Osteoblast (primary cell): ENCODE measurements at regions not wholly inside any gene's neighbourhood (a gene's known extent, or its start where the extent isn't known, plus 50 kb on each side); places are given as distances from the start of the nearest gene placed in this dataset.

ENCODE experiments used
- DNase-seq: peaks from one replicate; pipeline ENCODE4 v3.0.0; 2011; ENCODE audit warnings: low spot score, mixed read lengths; ENCODE audit not compliant: insufficient read length; ENCODE audit errors: missing footprints
- H2AFZ ChIP-seq: 2 replicates; pipeline ENCODE4 v1.6.0; 2011; ENCODE audit warnings: mild to moderate bottlenecking, low read length
- H3K27ac ChIP-seq: 2 replicates; pipeline ENCODE4 v1.5.1; 2011; ENCODE audit warnings: mild to moderate bottlenecking, low read depth, low read length, moderate library complexity
- H3K27me3 ChIP-seq: 2 replicates; pipeline ENCODE4 v1.6.0; 2012; ENCODE audit warnings: mild to moderate bottlenecking, control low read depth, inconsistent platforms, low read length, moderate library complexity; ENCODE audit not compliant: insufficient read depth
- H3K36me3 ChIP-seq: 2 replicates; pipeline ENCODE4 v1.5.1; 2011; ENCODE audit warnings: mild to moderate bottlenecking, low read length, control low read depth, moderate library complexity; ENCODE audit not compliant: insufficient read depth
- H3K4me1 ChIP-seq: 2 replicates; pipeline ENCODE4 v1.5.1; 2011; ENCODE audit warnings: mild to moderate bottlenecking, low read length, control low read depth, moderate library complexity; ENCODE audit not compliant: insufficient read depth
- H3K4me2 ChIP-seq: 2 replicates; pipeline ENCODE4 v1.6.0; 2011; ENCODE audit warnings: mild to moderate bottlenecking, low read length; ENCODE audit not compliant: insufficient read depth
- H3K4me3 ChIP-seq: fragments of 200-600 bp; sonication (generic); 3 replicates; pipeline ENCODE4 v1.5.1; 2012; ENCODE audit warnings: mild to moderate bottlenecking, low read length, inconsistent platforms; ENCODE audit not compliant: insufficient read depth
- H3K79me2 ChIP-seq: 2 replicates; pipeline ENCODE4 v1.6.0; 2012; ENCODE audit warnings: mild to moderate bottlenecking, low read length, control low read depth, inconsistent platforms; ENCODE audit not compliant: insufficient read depth
- H3K9me3 ChIP-seq: 2 replicates; pipeline ENCODE4 v1.5.1; 2011; ENCODE audit warnings: low read depth, low read length, control low read depth
- H4K20me1 ChIP-seq: 2 replicates; pipeline ENCODE4 v1.6.0; 2012; ENCODE audit warnings: mild to moderate bottlenecking, low read length, control low read depth; ENCODE audit not compliant: insufficient read depth
- CTCF ChIP-seq: IDR thresholded peaks from 2 replicates; pipeline ENCODE4 v1.5.1; 2011; ENCODE audit warnings: mild to moderate bottlenecking, low read depth, low read length, moderate library complexity; ENCODE audit errors: extremely low read depth

- TF ChIP-seq CTCF = no peak
- no peaks in the 10 kb centered on the region for H3K79me2 ChIP-seq
- no peaks in the 10 kb centered on the region for H3K27me3 ChIP-seq
- H4K20me1 ChIP-seq = no peaks in the 10 kb centered on the region
- no peak overlapping the region for H3K4me2 ChIP-seq
- no peaks in the 10 kb centered on the region for H3K4me1 ChIP-seq
- H3K9me3 ChIP-seq = no peaks in the 10 kb centered on the region
- no peaks in the 10 kb centered on the region for H3K36me3 ChIP-seq
- DNase-seq = no peak
- no peak overlapping the region for H3K4me3 ChIP-seq
- H3K27ac ChIP-seq = no peak overlapping the region
- H2AFZ ChIP-seq = no peak overlapping the region
Measured at GRCh38 chr4:75249739-75250138, 264.5 kb downstream of the RCHY1 start.

GRCh38 chr4:75248770-75249407 is 265.3 kb downstream of the RCHY1 start:
- no peaks in the 10 kb centered on the region for H3K9me3 ChIP-seq
- DNase-seq = no peak
- H3K79me2 ChIP-seq = no peaks in the 10 kb centered on the region
- H3K4me1 ChIP-seq = no peaks in the 10 kb centered on the region
- no peak overlapping the region for H2AFZ ChIP-seq
- no peaks in the 10 kb centered on the region for H4K20me1 ChIP-seq
- no peak overlapping the region for H3K27ac ChIP-seq
- no peak overlapping the region for H3K4me3 ChIP-seq
- no peaks in the 10 kb centered on the region for H3K27me3 ChIP-seq
- H3K4me2 ChIP-seq = no peak overlapping the region
- TF ChIP-seq CTCF = no peak
- no peaks in the 10 kb centered on the region for H3K36me3 ChIP-seq

- no peak for DNase-seq
- no peak for TF ChIP-seq CTCF
- Histone ChIP-seq H3K4me3 (no peak overlapping the region), H3K4me2 (no peak overlapping the region), H2AFZ (no peak overlapping the region), H3K36me3 (no peaks in the 10 kb centered on the region), H4K20me1 (no peaks in the 10 kb centered on the region), H3K79me2 (no peaks in the 10 kb centered on the region), H3K27me3 (no peaks in the 10 kb centered on the region), H3K27ac (no peak overlapping the region), H3K4me1 (no peaks in the 10 kb centered on the region), H3K9me3 (no peaks in the 10 kb centered on the region)
Measured at GRCh38 chr4:75244325-75244724, 269.9 kb downstream of the RCHY1 start.

- Histone ChIP-seq H4K20me1 (no peaks in the 10 kb centered on the region), H3K4me1 (no peaks in the 10 kb centered on the region), H3K4me2 (no peak overlapping the region), H3K27ac (no peak overlapping the region), H3K27me3 (no peaks in the 10 kb centered on the region), H3K4me3 (no peak overlapping the region), H2AFZ (no peak overlapping the region), H3K9me3 (no peaks in the 10 kb centered on the region), H3K79me2 (no peaks in the 10 kb centered on the region), H3K36me3 (no peaks in the 10 kb centered on the region)
- no peak for TF ChIP-seq CTCF
- no peak for DNase-seq
Measured at GRCh38 chr4:75243570-75243969, 270.6 kb downstream of the RCHY1 start.
